ENCODE measurements at regions not wholly inside any gene's neighbourhood (a gene's known extent, or its start where the extent isn't known, plus 50 kb on each side); places are given as distances from the start of the nearest gene placed in this dataset.
"Not testable (repeated sequence)": the region's sequence is repeated elsewhere in the genome, so short reads cannot be mapped to it uniquely, and the experiment has no call there.

DNA sequence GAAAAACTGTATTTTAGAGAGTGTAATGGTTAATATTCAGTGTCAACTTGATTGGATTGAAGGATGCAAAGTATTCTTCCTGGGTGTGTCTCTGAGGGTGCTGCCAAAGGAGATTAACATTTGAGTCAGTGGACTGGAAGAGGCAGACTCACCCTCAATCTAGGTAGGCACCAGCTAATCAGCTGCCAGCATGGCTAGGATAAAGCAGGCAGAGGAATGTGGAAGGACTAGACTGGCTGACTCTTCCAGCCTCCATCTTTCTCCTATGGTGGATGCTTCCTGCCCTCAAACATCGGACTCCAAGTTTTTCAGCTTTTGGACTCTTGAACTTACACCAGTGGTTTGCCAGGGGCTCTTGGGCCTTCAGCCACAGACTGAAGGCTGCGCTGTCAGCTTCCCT is 740.3 kb downstream of the RNF144A start:
- not testable (repeated sequence) for DNase-seq

DNA sequence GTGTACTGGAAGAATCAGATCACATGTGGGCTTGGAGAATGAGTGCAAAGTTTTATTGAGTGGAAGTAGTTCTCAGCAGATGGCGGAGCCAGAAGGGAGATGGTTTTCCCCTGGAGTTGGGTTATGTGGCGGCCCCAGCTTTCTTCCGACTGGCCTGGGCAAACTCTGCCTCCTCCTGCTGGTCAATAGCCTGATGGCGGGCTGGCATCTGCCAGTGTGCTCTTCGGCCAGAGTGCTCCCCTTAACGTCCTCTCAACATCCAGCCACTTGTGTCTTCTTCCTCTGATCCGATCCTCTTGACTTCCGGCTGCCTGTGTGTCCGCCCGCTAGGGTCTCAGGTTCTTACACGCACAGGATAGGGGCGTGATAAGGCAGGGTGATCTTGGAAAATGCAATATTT is 741.3 kb downstream of the RNF144A start:
- DNase-seq: no peak

- DNase-seq: peak; percentile 35
Observed at GRCh38 chr2:7660816-7661215, 743.6 kb downstream of the RNF144A start.

DNA sequence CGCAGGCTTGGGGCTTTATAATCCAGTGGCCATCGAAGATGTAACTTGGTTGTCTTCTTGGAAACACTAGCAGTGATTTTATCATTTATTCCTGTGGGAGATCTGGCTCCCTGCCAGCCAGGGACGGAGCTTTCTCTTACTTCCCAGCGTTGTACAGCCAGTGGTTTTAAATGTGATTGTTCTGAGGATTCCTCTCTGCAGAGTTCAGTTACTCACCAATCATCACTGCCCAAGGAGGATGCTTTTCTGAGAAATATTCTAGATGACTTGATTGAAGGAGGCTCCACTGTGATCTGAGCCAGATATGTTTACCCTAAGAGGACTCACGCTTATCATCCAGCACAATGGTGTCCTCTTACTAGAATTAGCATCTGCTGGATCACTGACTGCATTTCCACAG is 744.3 kb downstream of the RNF144A start:
- DNase-seq: no peak

GRCh38 chr2:7665880-7666279 is 748.7 kb downstream of the RNF144A start:
- DNase-seq: no peak

GRCh38 chr2:7666596-7667259 is 749.5 kb downstream of the RNF144A start:
- no peak for DNase-seq

DNA sequence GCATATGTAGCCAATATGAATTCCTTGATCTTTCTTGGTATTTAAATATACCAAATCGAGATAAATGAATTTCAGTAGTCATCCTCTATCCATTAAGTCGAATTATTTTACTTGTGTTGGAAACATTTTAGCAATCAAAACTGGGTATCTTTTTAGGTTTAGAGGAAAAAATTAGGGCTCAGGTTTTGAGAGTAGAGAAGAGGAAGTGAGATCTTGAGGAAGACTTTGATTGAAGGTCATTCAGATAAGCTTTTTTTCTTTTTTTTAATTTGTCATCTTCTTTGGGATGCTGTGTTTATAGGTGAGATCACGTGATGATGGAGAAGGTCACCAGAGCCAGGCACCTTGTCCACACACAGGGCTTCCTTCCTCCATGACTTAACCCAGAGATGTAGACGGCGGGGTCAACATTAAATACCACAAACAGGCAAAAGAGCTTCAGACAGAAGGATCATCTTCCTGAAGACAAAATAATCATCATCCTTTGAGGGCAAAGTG is 750.1 kb downstream of the RNF144A start:
- no peak for DNase-seq

DNA sequence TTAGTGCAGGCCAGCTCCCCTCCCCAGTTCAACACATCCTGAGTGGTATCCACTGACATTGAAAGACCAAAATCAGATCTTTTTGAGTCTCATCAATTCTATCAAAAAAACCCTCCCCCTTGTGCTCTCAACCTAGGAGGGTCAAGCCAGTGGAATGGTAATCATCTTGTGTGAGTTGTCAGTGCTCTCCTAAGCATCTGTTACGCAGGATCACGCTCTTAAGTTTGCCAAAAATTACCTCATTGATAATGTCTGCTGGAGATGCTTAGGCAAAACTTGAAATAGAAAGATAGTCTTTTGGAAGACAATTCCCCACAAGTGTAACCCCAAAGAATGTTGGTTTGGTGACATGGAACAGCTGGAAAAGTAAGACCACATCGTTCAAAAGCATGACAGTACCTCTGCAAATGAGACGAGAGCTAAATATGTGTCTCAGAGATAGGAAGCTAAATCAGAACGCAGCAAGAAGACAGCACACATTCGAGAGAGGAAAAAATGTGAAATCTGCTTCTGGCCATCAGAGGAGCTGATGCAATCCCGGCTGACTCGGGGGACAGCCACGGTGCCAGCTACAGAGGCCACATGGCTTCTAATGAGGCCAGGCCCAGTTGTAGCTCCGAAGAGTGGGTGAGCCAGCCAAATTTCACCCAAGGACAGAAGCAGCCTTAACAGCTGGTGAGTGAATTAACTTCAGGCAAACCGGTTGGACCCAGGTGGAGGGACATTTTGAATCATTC is 753.9 kb downstream of the RNF144A start:
- no peak for DNase-seq

- no peak for DNase-seq
Observed at GRCh38 chr2:7672027-7672684, 754.9 kb downstream of the RNF144A start.

- DNase-seq: no peak
Observed at GRCh38 chr2:7672685-7673071, 755.5 kb downstream of the RNF144A start.

DNA sequence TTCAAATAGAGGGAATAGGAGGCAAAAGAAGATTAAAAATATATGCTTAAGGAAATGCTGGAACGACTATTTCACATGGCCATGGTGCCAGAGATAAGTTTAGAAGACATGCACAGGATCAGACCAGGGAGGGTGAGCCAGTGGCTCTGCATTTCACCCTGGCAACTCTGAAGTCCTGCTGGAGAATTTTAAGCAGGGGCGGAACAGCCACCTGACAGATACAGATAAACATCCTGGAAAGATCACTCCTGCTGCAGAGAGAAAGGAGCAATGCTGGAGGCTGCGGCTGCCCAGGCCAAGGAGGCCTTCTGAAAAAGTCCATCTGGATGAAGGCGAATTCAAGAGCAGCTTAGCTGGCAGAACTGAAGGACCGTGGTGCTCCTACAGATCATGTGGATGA is 755.9 kb downstream of the RNF144A start:
- DNase-seq: no peak

GRCh38 chr2:7673853-7674252 is 756.6 kb downstream of the RNF144A start:
- no peak for DNase-seq

- no peak for DNase-seq
Observed at GRCh38 chr2:7674606-7675005, 757.4 kb downstream of the RNF144A start.

GRCh38 chr2:7676714-7677113 is 759.5 kb downstream of the RNF144A start:
- no peak for DNase-seq

- DNase-seq: no peak
Observed at GRCh38 chr2:7681881-7682461, 764.8 kb downstream of the RNF144A start.

- DNase-seq: no peak
Observed at GRCh38 chr2:7683196-7683595, 766.0 kb downstream of the RNF144A start.

DNA sequence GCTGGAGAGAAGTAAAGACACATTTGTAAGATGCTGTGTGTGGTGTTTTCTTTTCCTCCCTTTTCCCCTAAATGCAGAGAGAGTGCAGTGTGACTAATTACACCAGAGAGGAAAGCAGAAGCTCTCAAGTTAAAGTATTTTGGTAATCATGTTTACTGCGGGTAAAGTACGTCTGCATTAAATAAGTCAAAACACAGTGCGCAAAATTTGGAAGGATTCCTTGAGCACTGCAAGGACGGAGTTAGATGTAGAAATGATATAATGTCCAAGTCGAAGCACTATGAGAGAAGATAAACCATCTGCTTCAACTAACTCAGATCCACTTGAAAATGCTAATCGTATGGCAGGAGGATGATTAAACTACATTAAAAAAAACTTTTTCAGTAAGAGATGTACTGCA is 766.5 kb downstream of the RNF144A start:
- DNase-seq: no peak

DNA sequence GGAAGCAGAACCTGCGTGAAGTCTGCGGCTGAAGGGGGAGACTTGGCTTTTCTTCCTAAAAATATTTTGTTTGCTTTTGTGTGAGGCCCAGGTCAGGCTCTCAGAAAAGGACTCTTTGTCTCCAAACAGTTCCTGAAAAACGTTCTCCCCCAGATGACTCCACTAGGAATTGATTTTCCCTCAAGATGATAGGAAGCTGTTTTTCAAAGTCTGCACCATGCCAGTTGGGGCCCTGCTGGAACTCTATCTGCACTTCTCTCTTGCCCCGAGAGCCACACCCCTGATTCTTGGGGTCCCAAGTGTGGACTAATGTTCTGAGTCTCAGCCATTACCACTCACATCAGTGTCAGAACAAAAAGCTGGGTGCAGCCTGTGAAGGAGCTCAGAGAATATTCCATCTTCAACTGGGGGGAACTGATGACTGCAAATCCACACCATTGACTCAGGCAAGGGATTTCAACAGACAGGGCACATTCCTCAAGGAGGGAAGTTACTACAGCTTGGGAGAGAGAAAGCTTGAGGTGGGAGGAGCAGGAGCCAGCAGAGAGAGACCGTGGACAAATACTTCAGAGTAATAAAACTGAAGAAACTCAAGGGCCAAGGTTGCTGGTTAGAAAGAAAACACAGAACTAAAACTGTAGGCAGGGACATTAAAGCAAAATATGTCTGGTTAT is 768.3 kb downstream of the RNF144A start:
- DNase-seq: no peak

DNA sequence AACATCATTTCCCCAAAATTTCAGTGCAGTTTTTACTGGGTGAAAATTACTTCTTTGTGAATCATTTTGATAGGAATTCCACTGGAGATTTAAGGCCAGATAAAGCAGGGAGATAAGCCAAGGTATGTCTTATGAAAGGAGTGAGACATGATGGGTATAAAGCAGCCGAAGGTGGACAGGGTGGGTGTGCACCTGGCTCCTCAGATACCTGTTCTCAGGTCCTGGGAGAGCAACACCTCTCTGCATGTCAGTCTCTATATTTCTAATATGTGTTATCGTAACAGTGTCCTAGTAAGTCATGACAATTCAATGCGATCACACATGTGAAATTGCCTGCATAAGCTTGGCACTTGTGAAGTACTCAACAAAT is 768.8 kb downstream of the RNF144A start:
- DNase-seq: no peak

DNA sequence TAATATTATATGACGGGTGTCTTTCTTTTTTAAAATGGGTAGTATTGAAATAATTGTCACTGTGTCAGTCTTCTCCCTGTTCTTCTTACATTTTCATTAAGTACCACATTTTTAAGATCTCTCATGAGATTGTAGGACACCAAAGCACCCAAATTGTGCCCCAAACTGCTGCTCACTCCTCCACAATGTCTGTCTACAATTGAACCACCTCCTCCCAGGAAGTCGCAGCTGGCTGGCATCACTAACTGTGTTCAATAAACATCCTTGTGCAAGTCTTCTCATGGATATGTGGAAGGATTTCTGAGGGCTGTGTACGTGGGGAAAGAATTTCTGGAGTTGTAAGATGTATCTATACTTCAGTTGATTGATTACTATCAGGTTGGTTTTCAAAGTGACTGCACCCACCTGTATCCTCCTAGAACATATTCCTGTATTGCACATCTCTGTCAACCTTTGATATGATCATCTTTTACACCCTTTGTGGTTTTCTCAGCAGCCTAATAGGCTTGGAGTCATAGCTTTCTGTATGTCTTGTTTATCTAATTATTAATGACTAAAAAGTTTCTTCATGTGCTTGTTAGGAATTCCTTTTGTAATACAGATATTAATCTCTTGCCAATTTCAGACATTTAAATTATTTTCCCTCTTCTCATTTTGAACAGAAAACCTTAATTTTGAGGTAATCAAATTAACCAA is 774.9 kb downstream of the RNF144A start:
- DNase-seq: no peak

DNA sequence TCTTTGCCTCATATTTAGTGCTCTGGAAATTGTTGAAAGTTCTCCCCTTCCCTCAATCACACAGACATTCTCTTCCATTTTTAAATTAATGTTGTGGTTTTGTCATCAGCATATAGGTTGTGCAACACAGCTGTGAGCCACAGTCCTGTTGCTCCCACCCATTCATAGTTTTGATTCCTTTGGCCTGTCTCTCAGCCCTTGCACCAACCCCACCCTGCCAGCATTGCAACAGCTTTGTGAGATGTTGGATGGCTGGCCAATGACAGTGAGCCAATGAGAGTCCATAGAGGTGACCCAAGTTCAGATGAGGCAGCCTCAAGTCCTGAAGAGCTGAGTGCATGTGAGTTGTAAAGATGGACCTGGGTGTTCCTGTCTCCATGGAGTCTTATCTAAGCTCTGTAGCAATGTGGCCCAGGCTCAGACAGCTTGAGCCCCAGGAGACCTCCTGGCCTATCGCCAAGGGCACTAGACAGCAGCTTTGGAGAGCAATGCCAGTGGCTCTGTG is 775.5 kb downstream of the RNF144A start:
- no peak for DNase-seq

Measured in NCI-H187 treated with DMSO at 0.1 percent for 48 hours (cell line).